NCI-H2081 treated with DMSO at 0.1 percent for 48 hours (cell line): ENCODE measurements at regions not wholly inside any gene's neighbourhood (a gene's known extent, or its start where the extent isn't known, plus 50 kb on each side); places are given as distances from the start of the nearest gene placed in this dataset.

ENCODE experiments used
- DNase-seq: peaks from one replicate; lab custom pipeline; 2025; lab: John Stamatoyannopoulos, UW

GRCh38 chr6:56863366-56863765 is 91.5 kb upstream of the BEND6 start:
- DNase-seq = no peak

GRCh38 chr6:56862415-56863175 is 92.3 kb upstream of the BEND6 start:
- no peak for DNase-seq

GRCh38 chr6:56860475-56860874 is 94.4 kb upstream of the BEND6 start:
- DNase-seq = no peak

GRCh38 chr6:56856036-56856580 is 98.8 kb upstream of the BEND6 start:
- DNase-seq = no peak

GRCh38 chr6:56854086-56854485 is 100.8 kb upstream of the BEND6 start:
- no peak for DNase-seq

GRCh38 chr6:56853541-56853940 is 101.4 kb upstream of the BEND6 start:
- no peak for DNase-seq

- DNase-seq = no peak
Measured at GRCh38 chr6:56852260-56853010, 102.5 kb upstream of the BEND6 start.

- DNase-seq = peak; percentile 26
Measured at GRCh38 chr6:56851541-56852259, 103.2 kb upstream of the BEND6 start.

- DNase-seq = no peak
Measured at GRCh38 chr6:56851074-56851473, 103.8 kb upstream of the BEND6 start.

GRCh38 chr6:56850626-56851025 is 104.3 kb upstream of the BEND6 start:
- DNase-seq = no peak

- DNase-seq = no peak
Measured at GRCh38 chr6:56849896-56850295, 105.0 kb upstream of the BEND6 start.

GRCh38 chr6:56848105-56848504 is 106.8 kb upstream of the BEND6 start:
- DNase-seq = no peak

GRCh38 chr6:56845032-56845431 is 109.9 kb upstream of the BEND6 start:
- no peak for DNase-seq

GRCh38 chr6:56843476-56844349 is 111.2 kb upstream of the BEND6 start:
- DNase-seq = no peak

GRCh38 chr6:56842686-56843475 is 112.0 kb upstream of the BEND6 start:
- DNase-seq = no peak

- DNase-seq = no peak
Measured at GRCh38 chr6:56841751-56842150, 113.2 kb upstream of the BEND6 start.

GRCh38 chr6:56841381-56841749 is 113.5 kb upstream of the BEND6 start:
- DNase-seq = no peak

- DNase-seq = peak; percentile 43
Measured at GRCh38 chr6:56840467-56841380, 114.2 kb upstream of the BEND6 start.

GRCh38 chr6:56839533-56840183 is 115.2 kb upstream of the BEND6 start:
- DNase-seq = no peak
